CD4-positive, alpha-beta T cell treated with Interleukin-15 for 1 hour (primary cell): ENCODE measurements at regions not wholly inside any gene's neighbourhood (a gene's known extent, or its start where the extent isn't known, plus 50 kb on each side); places are given as distances from the start of the nearest gene placed in this dataset.

Experiments
- DNase-seq: peaks from one replicate; pipeline ENCODE4 v3.0.0-alpha.2; 2020

- DNase-seq: no peak
These were observed 69.5 kb upstream of the GNAZ start for GRCh38 chr22:23000657-23001347.

- DNase-seq: no peak
These were observed 68.9 kb upstream of the GNAZ start for GRCh38 chr22:23001463-23001862.

- no peak for DNase-seq
These were observed 67.6 kb upstream of the GNAZ start for GRCh38 chr22:23002612-23003180.

- DNase-seq: no peak
These were observed 62.5 kb upstream of the GNAZ start for GRCh38 chr22:23007823-23008222.

- no peak for DNase-seq
These were observed 61.4 kb upstream of the GNAZ start for GRCh38 chr22:23008896-23009295.
